GM10847 (cell line): ENCODE measurements at regions not wholly inside any gene's neighbourhood (a gene's known extent, or its start where the extent isn't known, plus 50 kb on each side); places are given as distances from the start of the nearest gene placed in this dataset.

Source experiments
- POLR2A ChIP-seq: IDR thresholded peaks from 2 replicates; pipeline ENCODE4 v1.6.1; 2011; ENCODE audit not compliant: insufficient read length; ENCODE audit errors: extremely low read depth

DNA sequence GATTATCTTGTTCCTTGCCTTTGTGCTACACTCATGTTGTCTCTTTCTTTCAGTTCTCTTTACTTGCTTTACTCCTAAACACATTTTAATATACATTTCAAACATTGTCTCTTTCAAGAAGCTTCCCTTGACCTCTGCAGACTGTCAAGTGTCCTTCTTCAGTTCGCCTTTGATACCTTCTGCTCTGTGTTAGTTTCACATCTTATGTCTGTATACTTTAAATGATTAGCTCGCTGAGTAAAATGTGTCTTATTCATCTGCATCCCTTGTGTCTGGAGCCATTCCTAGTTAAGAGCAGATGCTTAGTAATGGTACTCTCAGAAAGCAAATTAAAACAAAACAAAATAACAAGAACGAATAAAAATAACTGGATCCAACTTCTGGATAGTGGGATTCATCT, 303.3 kb downstream of the S1PR1 start:
- no peak for TF ChIP-seq POLR2A

- TF ChIP-seq POLR2A = no peak
Measured at GRCh38 chr1:101546885-101547284, 310.1 kb downstream of the S1PR1 start.

- no peak for TF ChIP-seq POLR2A
Measured at GRCh38 chr1:101547357-101547756, 310.5 kb downstream of the S1PR1 start.

DNA sequence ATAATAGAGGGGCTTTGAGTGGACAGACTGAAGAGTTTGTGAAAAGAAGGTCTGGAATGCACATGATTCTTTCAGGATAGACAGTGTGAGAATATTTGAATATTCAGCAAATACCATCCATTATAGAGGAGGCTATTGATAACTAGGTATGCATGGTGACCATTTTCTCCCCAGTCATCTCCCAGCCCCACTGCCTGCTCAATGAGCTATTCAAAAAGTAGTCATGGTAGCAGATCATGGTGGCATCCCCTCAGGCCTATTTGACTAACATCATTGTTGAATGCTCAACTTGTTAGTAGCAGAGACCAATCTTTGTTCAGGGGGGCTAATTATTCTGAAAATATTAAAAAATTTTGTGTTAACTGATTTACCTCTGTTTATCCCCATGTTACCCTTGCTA, 311.6 kb downstream of the S1PR1 start:
- TF ChIP-seq POLR2A = no peak

GRCh38 chr1:101550581-101550980, 313.8 kb downstream of the S1PR1 start:
- no peak for TF ChIP-seq POLR2A

- no peak for TF ChIP-seq POLR2A
Measured at GRCh38 chr1:101566883-101567538, 330.2 kb downstream of the S1PR1 start.

GRCh38 chr1:101567582-101568189, 330.9 kb downstream of the S1PR1 start:
- no peak for TF ChIP-seq POLR2A

GRCh38 chr1:101587741-101588140, 350.9 kb downstream of the S1PR1 start:
- TF ChIP-seq POLR2A = no peak

- no peak for TF ChIP-seq POLR2A
Measured at GRCh38 chr1:101588677-101589076, 351.9 kb downstream of the S1PR1 start.

- TF ChIP-seq POLR2A = no peak
Measured at GRCh38 chr1:101592845-101593244, 356.0 kb downstream of the S1PR1 start.

- no peak for TF ChIP-seq POLR2A
Measured at GRCh38 chr1:101595881-101596374, 359.1 kb downstream of the S1PR1 start.

DNA sequence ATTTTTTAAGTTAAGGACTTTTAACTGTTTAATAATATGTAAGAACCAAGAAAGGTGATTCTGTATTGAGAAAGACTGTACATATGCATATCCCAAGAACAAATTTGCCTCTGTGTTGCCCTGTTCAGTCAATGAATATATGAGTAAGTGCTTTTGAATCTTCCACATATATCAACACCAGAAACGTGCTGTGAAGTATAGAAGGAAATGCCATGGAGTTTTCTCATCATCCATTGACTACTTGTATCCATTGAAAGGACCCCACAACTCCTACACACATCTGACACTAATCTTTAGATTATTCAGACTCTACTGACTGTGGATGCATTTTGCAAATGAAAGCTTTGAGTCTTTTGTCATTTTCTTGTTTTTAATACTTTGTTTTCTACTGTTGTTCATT, 366.9 kb downstream of the S1PR1 start:
- TF ChIP-seq POLR2A = no peak

- no peak for TF ChIP-seq POLR2A
Measured at GRCh38 chr1:101605878-101606277, 369.1 kb downstream of the S1PR1 start.

- TF ChIP-seq POLR2A = no peak
Measured at GRCh38 chr1:101613546-101613945, 376.7 kb downstream of the S1PR1 start.

GRCh38 chr1:101618900-101619299, 377.8 kb downstream of the OLFM3 start:
- TF ChIP-seq POLR2A = no peak

GRCh38 chr1:101632548-101633272, 364.0 kb downstream of the OLFM3 start:
- TF ChIP-seq POLR2A = no peak
